Mesothelial cell of epicardium (in vitro differentiated cells): ENCODE measurements at regions not wholly inside any gene's neighbourhood (a gene's known extent, or its start where the extent isn't known, plus 50 kb on each side); places are given as distances from the start of the nearest gene placed in this dataset.
A peak's percentile ranks its signal among the peaks of the same experiment; 100 is the strongest.

ENCODE experiments used
- DNase-seq, 2 experiments: peaks; one replicate each; pipeline ENCODE4 v3.0.0; 2021; ENCODE audit warnings: low spot score in 2 of 2; ENCODE audit not compliant: unreplicated experiment in 2 of 2
- H3K27ac Mint-ChIP-seq: 2 replicates; pipeline ENCODE4 v1.8.0; 2021; ENCODE audit warnings: mixed read lengths
- H3K27me3 Mint-ChIP-seq: 2 replicates; pipeline ENCODE4 v1.8.0; 2021; ENCODE audit warnings: low read depth, mixed read lengths
- H3K36me3 Mint-ChIP-seq: 2 replicates; pipeline ENCODE4 v1.8.0; 2021; ENCODE audit warnings: mixed read lengths
- H3K4me1 Mint-ChIP-seq: 2 replicates; pipeline ENCODE4 v1.8.0; 2021; ENCODE audit warnings: mixed read lengths
- H3K4me3 Mint-ChIP-seq: 2 replicates; pipeline ENCODE4 v1.8.0; 2021; ENCODE audit warnings: mild to moderate bottlenecking, moderate library complexity, mixed read lengths
- H3K9me3 Mint-ChIP-seq: 2 replicates; pipeline ENCODE4 v1.8.0; 2021; ENCODE audit warnings: mixed read lengths
- TF ChIP-seq, protein P1 (sequence below): fragments of 200-600 bp; sonication (generic); IDR thresholded peaks from one replicate; pipeline ENCODE4 v1.5.0; 2021; ENCODE audit warnings: antibody characterized with exemption; ENCODE audit not compliant: unreplicated experiment

DNA sequence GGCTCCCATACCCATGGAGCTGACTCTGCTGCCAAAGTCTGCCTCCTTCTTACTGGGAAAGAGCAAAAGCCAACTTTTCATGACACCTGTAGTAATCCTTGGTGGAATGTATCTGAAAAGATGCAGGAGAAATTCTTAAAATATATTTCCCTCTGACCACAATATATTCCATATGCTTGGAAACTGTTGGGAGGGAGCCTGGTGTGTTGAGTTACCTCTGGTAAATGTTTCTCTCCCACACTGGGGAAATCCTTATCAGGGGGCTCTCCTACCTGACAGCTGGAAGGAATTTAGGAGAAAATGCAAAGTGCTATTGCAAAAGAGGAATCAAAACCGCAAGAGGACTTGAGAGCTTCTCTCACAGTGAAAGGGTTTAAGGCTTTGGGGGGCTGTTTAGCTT, 139.4 kb downstream of the TBX5 start:
- no peaks in the 10 kb centered on the region for H3K36me3 Mint-ChIP-seq
- peak overlapping the region; percentile 48 for H3K27ac Mint-ChIP-seq
- no peak for DNase-seq
- H3K4me1 Mint-ChIP-seq, result peaks cover 16% of the 10 kb centered on the region
- peaks cover 12% of the 10 kb centered on the region for H3K27me3 Mint-ChIP-seq
- no peak overlapping the region for H3K4me3 Mint-ChIP-seq
- no peaks in the 10 kb centered on the region for H3K9me3 Mint-ChIP-seq
- TF ChIP-seq, protein P1, sequence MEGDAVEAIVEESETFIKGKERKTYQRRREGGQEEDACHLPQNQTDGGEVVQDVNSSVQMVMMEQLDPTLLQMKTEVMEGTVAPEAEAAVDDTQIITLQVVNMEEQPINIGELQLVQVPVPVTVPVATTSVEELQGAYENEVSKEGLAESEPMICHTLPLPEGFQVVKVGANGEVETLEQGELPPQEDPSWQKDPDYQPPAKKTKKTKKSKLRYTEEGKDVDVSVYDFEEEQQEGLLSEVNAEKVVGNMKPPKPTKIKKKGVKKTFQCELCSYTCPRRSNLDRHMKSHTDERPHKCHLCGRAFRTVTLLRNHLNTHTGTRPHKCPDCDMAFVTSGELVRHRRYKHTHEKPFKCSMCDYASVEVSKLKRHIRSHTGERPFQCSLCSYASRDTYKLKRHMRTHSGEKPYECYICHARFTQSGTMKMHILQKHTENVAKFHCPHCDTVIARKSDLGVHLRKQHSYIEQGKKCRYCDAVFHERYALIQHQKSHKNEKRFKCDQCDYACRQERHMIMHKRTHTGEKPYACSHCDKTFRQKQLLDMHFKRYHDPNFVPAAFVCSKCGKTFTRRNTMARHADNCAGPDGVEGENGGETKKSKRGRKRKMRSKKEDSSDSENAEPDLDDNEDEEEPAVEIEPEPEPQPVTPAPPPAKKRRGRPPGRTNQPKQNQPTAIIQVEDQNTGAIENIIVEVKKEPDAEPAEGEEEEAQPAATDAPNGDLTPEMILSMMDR, result no peak

DNA sequence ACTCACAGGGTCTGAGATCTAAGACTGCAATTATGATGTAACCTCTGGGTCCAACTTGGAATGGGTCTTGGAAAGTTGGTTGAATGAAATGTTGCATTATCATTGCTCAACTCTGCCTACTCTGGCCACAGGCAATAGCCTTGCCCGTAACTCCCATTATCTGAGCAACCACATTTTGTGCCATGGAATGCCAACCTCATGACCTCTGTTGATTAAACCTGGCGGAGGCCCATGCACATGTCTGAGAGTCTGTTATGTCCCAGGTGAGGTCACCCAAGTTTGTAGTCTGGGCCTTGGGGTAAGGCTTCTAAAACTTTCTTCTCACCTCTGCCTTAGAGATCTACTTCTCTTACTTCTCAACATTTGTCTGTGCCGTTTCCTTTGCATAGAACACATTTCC, 140.9 kb downstream of the TBX5 start:
- H3K4me3 Mint-ChIP-seq, result no peak overlapping the region
- no peak for DNase-seq
- H3K27me3 Mint-ChIP-seq, result peaks cover 22% of the 10 kb centered on the region
- TF ChIP-seq, protein P1, result no peak
- H3K9me3 Mint-ChIP-seq, result no peaks in the 10 kb centered on the region
- no peak overlapping the region for H3K27ac Mint-ChIP-seq
- H3K4me1 Mint-ChIP-seq, result peaks cover 16% of the 10 kb centered on the region
- H3K36me3 Mint-ChIP-seq, result no peaks in the 10 kb centered on the region

DNA sequence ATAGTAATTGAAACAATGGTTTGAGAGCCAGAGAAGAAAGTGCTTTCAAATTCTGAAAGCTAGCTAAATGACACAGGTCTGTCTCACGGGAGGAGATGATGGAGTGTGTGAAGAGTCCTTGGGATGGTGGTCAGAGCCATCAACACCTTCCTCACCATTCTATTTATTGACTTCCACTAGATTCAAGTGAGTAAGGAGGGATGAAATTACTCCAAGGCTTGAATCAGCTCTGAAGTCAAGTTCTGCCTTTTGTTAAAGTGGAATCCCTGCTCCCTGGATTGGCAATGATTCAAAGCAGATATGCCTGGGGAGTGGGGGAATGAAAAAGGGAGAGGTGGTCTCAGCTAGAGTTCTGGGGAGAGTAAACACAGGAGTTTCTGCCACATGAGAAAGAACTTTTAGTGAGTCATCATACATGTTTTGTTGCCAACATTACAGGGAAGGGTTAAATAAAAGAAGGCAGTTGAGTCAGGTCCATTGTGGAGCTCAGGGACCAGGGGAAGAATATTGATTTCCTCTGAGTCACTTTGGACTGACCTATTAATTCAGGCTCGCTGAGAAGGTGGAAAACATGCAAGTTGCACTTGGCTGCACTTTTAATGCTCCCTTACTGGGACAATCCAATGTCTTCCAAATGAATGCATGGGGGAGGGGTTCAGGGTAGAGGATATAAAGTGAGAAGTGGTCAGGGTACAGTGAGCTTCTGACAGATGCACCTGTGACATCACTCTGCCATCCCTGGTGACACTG, 142.7 kb downstream of the TBX5 start:
- no peak for DNase-seq
- Mint-ChIP-seq H3K4me1 (peaks cover 16% of the 10 kb centered on the region), H3K27ac (no peak overlapping the region), H3K9me3 (no peaks in the 10 kb centered on the region), H3K36me3 (no peaks in the 10 kb centered on the region), H3K4me3 (no peak overlapping the region), H3K27me3 (peaks cover 23% of the 10 kb centered on the region)
- TF ChIP-seq, protein P1, result no peak

DNA sequence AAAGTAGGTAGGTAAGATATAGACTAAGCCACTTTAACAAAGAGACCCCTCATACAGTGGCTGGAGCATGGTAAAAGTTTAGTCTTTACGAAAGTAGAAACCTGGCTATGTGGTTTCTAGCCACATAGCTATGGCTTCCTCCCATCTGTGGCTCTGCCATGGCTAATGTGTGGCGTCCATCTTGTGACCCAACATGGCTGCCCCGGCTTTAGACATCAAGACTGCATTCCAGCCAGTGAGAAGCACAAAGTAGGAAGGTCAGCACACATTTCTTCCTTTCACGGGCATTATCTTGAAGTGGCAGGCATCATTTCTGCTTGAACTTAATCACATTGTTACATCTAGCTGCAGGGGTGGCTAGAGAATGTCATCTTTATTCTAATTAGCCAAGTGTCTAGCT, 148.3 kb downstream of the TBX5 start:
- no peak for DNase-seq
- Mint-ChIP-seq H3K27me3 (peaks cover 23% of the 10 kb centered on the region), H3K27ac (no peak overlapping the region), H3K4me3 (no peak overlapping the region), H3K9me3 (peaks cover 6% of the 10 kb centered on the region), H3K4me1 (no peaks in the 10 kb centered on the region), H3K36me3 (no peaks in the 10 kb centered on the region)
- TF ChIP-seq, protein P1, result no peak

DNA sequence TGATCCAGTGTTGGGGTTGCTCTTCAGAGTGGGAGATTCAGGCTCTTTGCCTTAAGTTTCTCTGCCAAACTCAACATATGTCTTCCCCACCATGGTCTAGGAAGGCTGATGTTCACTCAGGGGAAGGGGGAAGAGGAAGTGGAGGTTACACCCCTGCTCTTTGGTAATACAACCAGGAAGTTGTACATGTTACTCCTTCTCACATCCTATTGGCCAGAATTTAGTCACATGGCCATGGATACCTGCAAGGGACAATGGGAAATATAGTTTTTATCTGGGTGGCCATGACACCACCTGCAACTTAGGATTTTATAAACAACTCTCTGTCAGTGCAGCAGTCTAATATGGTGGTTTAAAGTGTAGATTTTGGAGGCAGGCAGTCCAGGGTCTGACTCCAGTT, 150.9 kb downstream of the TBX5 start:
- no peaks in the 10 kb centered on the region for H3K4me1 Mint-ChIP-seq
- H3K27ac Mint-ChIP-seq, result no peak overlapping the region
- TF ChIP-seq, protein P1, result no peak
- DNase-seq, result no peak
- peaks cover 26% of the 10 kb centered on the region for H3K27me3 Mint-ChIP-seq
- H3K36me3 Mint-ChIP-seq, result no peaks in the 10 kb centered on the region
- H3K9me3 Mint-ChIP-seq, result peaks cover 6% of the 10 kb centered on the region
- H3K4me3 Mint-ChIP-seq, result no peak overlapping the region
